ENCODE measurements at regions not wholly inside any gene's neighbourhood (a gene's known extent, or its start where the extent isn't known, plus 50 kb on each side); places are given as distances from the start of the nearest gene placed in this dataset.

DNA sequence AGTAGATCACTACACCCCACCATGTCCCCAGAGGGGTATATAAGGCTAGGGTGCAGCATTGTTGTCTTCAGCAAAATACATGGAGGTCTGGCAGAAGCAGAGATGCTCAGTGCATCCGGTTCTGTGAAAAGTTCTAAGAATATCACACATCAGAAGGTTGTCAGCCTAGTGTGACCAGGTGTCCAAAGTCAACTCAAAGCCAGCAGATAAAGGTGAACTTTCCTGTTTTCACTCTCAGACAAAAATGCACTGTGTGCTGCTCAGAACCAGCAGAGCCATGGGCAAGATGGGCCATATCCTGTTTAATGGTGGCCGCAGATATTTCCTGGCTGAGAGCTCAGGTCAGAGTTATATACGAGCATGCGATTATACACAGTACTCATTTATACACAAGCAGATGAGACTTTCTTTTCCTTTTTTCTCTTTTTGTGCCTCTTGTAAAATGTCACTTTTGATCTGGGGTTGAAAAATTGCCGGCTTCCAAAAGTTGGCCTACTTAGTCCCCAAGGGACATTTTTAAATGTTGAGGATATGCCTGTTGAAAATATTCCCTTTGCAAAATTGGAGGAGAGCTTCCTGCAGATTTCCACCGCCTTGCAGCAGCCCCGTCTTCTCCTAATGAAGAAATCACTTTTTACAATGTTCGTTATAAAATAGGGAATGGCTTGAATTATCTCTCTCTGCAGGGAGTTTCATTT is 425.6 kb upstream of the SALL1 start:
- ATAC-seq (ENCODE audit: low read depth) = no peak

More for the DNA sequence above, 425.6 kb upstream of the SALL1 start:
- Histone ChIP-seq H3K18ac (ENCODE audit: low read depth, low read length) (no peak overlapping the region), H2AFZ (replicated peaks; ENCODE audit: low read length, poor library complexity) (no peak overlapping the region), H3K4me3 (ENCODE audit: insufficient read depth, low read depth, low read length) (no peak overlapping the region), H3K4ac (ENCODE audit: low read depth, low read length) (no peak overlapping the region), H3K9me3 (ENCODE audit: control insufficient read depth, insufficient read depth, low read length) (no peaks in the 10 kb centered on the region), H4K8ac (ENCODE audit: low read depth in 2 of 2, low read length in 2 of 2) (no peak overlapping the region), H3K9me1 (ENCODE audit: insufficient read depth, low read length) (no peaks in the 10 kb centered on the region), H3K14ac (replicated peaks; ENCODE audit: low read depth, low read length) (no peak overlapping the region), H3K23ac (ENCODE audit: low read depth, low read length) (no peak overlapping the region), H2BK15ac (ENCODE audit: low read depth, low read length) (no peak overlapping the region), H3K56ac (ENCODE audit: extremely low read depth, insufficient read depth, low read length) (no peak overlapping the region), H3K27me3 (ENCODE audit: control insufficient read depth, insufficient read depth, low read length) (peaks cover 11% of the 10 kb centered on the region), H4K91ac (ENCODE audit: insufficient read depth, low read depth, low read length) (no peak overlapping the region), H3K4me2 (ENCODE audit: low read depth, low read length) (no peak overlapping the region), H3K79me1 (ENCODE audit: low read depth in 1 of 2, low read length in 2 of 2) (no peaks in the 10 kb centered on the region), H2AK9ac (replicated peaks; ENCODE audit: low read depth, low read length, poor library complexity) (no peak overlapping the region), H2AK5ac (ENCODE audit: low read depth, low read length) (no peak overlapping the region), H4K20me1 (ENCODE audit: insufficient read depth, low read length) (no peaks in the 10 kb centered on the region), H4K5ac (ENCODE audit: low read depth, low read length) (no peak overlapping the region), H3K36me3 (ENCODE audit: control insufficient read depth, insufficient read depth, low read length) (no peaks in the 10 kb centered on the region), H2BK120ac (ENCODE audit: low read depth, low read length) (no peak overlapping the region), H3K9ac (ENCODE audit: low read depth, low read length) (no peak overlapping the region), H2BK5ac (ENCODE audit: low read depth, low read length, poor library complexity, severe bottlenecking) (no peak overlapping the region), H3K4me1 (ENCODE audit: control insufficient read depth, insufficient read depth, low read length) (no peaks in the 10 kb centered on the region), H2BK20ac (ENCODE audit: low read depth, low read length) (no peak overlapping the region), H3K27ac (ENCODE audit: insufficient read depth, low read length) (no peak overlapping the region)
- ChIA-PET CTCF (interaction anchor here (0.6 kb wide), 1 partner anchor 15 kb away, joined by 3 read pairs; no protein-coding TSS in a partner anchor), POLR2A (ENCODE audit: unreplicated experiment) (no interaction called here)
- in situ Hi-C loops (cut with MboI; ENCODE audit: low sequenced_read_pairs) (no loop called here), intact Hi-C loops (cut with micrococcal nuclease) (loop anchor here (10.0 kb wide), 1 partner anchor 168 kb away; no protein-coding TSS in a partner anchor), dilution Hi-C loops (cut with HindIII; ENCODE audit: low sequenced_read_pairs, unreplicated experiment) (no loop called here)
- no TSS peak for BruUV-seq (replicated peaks)
- TF ChIP-seq FOS (IDR thresholded peaks at IDR 0.05; ENCODE audit: low read depth, low read length) = no peak
- TF ChIP-seq, protein P1, sequence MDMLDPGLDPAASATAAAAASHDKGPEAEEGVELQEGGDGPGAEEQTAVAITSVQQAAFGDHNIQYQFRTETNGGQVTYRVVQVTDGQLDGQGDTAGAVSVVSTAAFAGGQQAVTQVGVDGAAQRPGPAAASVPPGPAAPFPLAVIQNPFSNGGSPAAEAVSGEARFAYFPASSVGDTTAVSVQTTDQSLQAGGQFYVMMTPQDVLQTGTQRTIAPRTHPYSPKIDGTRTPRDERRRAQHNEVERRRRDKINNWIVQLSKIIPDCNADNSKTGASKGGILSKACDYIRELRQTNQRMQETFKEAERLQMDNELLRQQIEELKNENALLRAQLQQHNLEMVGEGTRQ (IDR thresholded peaks at IDR 0.05; ENCODE audit: low read depth, low read length) = no peak
- no peak for TF ChIP-seq NFE2L2 (IDR thresholded peaks at IDR 0.05; ENCODE audit: low read depth, low read length)
- no peak for TF ChIP-seq RAD21 (IDR thresholded peaks at IDR 0.05; ENCODE audit: low read length)
- TF ChIP-seq BHLHE40 (IDR thresholded peaks at IDR 0.05; ENCODE audit: low read depth, low read length) = no peak
- no CpG with 5 or more reads among the region's 8 CpGs for WGBS, 2 experiments (ENCODE audit: extremely low coverage in 2 of 2, insufficient read length in 1 of 2)
- no peak for DNase-seq

All from IMR-90 (cell line).